Uterus (tissue), 2 donors: ENCODE measurements at regions not wholly inside any gene's neighbourhood (a gene's known extent, or its start where the extent isn't known, plus 50 kb on each side); places are given as distances from the start of the nearest gene placed in this dataset.

ENCODE experiments used
- CTCF ChIP-seq, 4 experiments: fragments of 200-600 bp in 2 of 4; fragments of 450-650 bp in 2 of 4; sonication (generic) in 2 of 4; IDR thresholded peaks; one replicate each; pipeline ENCODE4 v1.5.1; 2016 to 2019; ENCODE audit warnings: antibody characterized with exemption in 4 of 4, mild to moderate bottlenecking in 2 of 4, moderate library complexity in 1 of 4
- POLR2A ChIP-seq, 2 donors: fragments of 450-650 bp; IDR thresholded peaks; one replicate each; pipeline ENCODE4 v1.6.1; 2016; ENCODE audit warnings: antibody characterized with exemption in 2 of 2, mild to moderate bottlenecking in 1 of 2, moderate library complexity in 1 of 2

- TF ChIP-seq POLR2A (IDR thresholded peaks at IDR 0.05): no peak
- TF ChIP-seq CTCF (IDR thresholded peaks at IDR 0.05): no peak
Observed at GRCh38 chr12:24617471-24617870, 331.4 kb downstream of the BCAT1 start.
